Body of pancreas (tissue), 4 donors: ENCODE measurements at regions not wholly inside any gene's neighbourhood (a gene's known extent, or its start where the extent isn't known, plus 50 kb on each side); places are given as distances from the start of the nearest gene placed in this dataset.

ENCODE experiments used
- ATAC-seq: fragments of 150-250 bp; one replicate; pipeline ENCODE4 v1.9.1; 2016
- DNase-seq, 4 donors: peaks; one replicate each; pipeline ENCODE4 v3.0.0-alpha.2; 2019
- H3K27ac ChIP-seq, 4 donors: fragments of 200-600 bp; sonication (generic); 1 replicate in 3 of 4; 2 replicates in 1 of 4; pipeline versions ENCODE4 v1.5.1 to v1.6.1; 2016 to 2019; ENCODE audit warnings: mild to moderate bottlenecking in 1 of 4, mixed read lengths in 1 of 4, moderate library complexity in 1 of 4
- H3K27me3 ChIP-seq, 2 donors: fragments of 200-600 bp; sonication (generic); one replicate each; pipeline ENCODE4 v1.6.0; 2016; ENCODE audit warnings: mild to moderate bottlenecking in 1 of 2
- H3K36me3 ChIP-seq, 2 donors: fragments of 200-600 bp; sonication (generic); replicated peaks in 1 of 2; 2 replicates each; pipeline ENCODE4 v1.5.1; 2016; ENCODE audit warnings: low read depth in 2 of 2; ENCODE audit not compliant: insufficient read depth in 1 of 2
- H3K4me1 ChIP-seq: fragments of 200-600 bp; sonication (generic); one replicate; pipeline ENCODE4 v1.6.0; 2016
- H3K4me3 ChIP-seq, 2 donors: fragments of 200-600 bp; sonication (generic); 1 replicate in 1 of 2; 2 replicates in 1 of 2; pipeline ENCODE4 v1.5.1; 2016 to 2019
- H3K9me3 ChIP-seq, 3 donors: fragments of 200-600 bp; sonication (generic); 1 replicate in 2 of 3; 2 replicates in 1 of 3; pipeline ENCODE4 v1.5.1; 2016
- CTCF ChIP-seq, 7 experiments: fragments of 450-650 bp in 4 of 7; fragments of 200-600 bp in 3 of 7; sonication (generic) in 3 of 7; IDR thresholded peaks; one replicate each; pipeline ENCODE4 v1.5.1; 2016 to 2019; ENCODE audit warnings: antibody characterized with exemption in 7 of 7
- POLR2A ChIP-seq, 3 donors: fragments of 450-650 bp; IDR thresholded peaks; one replicate each; pipeline ENCODE4 v1.6.1; 2016; ENCODE audit warnings: antibody characterized with exemption in 3 of 3, mild to moderate bottlenecking in 2 of 3
- WGBS, 2 donors: methylation state at CpG; one replicate each; pipeline ENCODE4 v1.1.5; 2017; 5-methylcytosine and 5-hydroxymethylcytosine counted together
- intact Hi-C: fragments of 100-400 bp; cut with DNase I; formaldehyde crosslinking; loops from one replicate; pipeline ENCODE4 v1.15.1; 2023

- Histone ChIP-seq H3K36me3 (no peaks in the 10 kb centered on the region), H3K4me3 (no peak overlapping the region), H3K27me3 (no peaks in the 10 kb centered on the region), H3K27ac (no peak overlapping the region), H3K4me1 (no peaks in the 10 kb centered on the region), H3K9me3 (no peaks in the 10 kb centered on the region)
- intact Hi-C loops: no loop called here
- ATAC-seq (no peak), DNase-seq (no peak)
- 60 to 76% methylated on average over 1 of the region's 1 CpG for WGBS, 2 donors
- TF ChIP-seq POLR2A (IDR thresholded peaks at IDR 0.05): no peak
- TF ChIP-seq CTCF (IDR thresholded peaks at IDR 0.05): no peak
These were observed 138.3 kb downstream of the ANXA2 start for GRCh38 chr15:60259469-60259868.

DNA sequence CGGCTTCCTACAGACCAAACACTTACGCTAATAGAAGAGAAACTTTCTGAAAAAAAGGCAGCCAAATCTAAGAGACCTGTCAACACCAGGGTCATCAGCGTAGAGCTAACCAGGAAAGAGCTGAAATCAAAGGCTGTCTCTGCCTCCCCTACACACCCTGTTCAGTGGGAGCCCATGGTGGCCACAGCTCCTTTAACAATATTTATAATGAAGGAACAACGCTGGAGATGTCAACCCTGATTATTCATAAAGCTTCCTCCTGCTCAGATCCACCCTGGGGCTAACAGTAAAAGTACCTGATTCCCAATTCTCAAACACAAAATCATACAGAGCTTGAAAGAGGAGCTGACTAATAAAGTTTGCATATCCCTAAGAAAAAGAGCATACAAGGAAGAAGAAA is 133.7 kb downstream of the ANXA2 start:
- Histone ChIP-seq H3K4me1 (no peaks in the 10 kb centered on the region), H3K27ac (no peak overlapping the region), H3K36me3 (no peaks in the 10 kb centered on the region), H3K9me3 (no peaks in the 10 kb centered on the region), H3K27me3 (no peaks in the 10 kb centered on the region), H3K4me3 (no peak overlapping the region)
- TF ChIP-seq CTCF (IDR thresholded peaks at IDR 0.05) (no peak), POLR2A (IDR thresholded peaks at IDR 0.05) (no peak)
- ATAC-seq (no peak), DNase-seq (no peak)
- 54 to 61% methylated on average over 4 of the region's 4 CpGs for WGBS, 2 donors
- intact Hi-C loops: no loop called here

DNA sequence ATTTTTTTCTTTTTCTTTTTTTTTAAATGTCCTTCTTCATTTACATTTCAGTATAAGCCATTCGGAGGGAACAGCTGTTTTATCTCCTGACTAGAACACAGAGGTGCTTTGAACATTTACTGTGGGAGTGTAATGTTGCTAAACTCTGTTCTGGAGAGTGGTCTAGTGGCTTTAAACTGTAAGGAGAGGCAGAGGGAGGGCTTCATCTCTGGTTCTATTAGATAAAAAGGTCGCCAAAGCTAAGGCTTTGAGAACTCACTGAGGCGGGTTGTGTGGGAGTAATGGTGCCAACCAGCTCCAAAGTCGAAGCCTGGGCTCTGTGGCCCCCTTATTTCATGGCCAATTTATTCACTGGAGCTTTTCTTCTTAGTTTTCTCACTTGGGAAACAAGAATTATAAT is 133.2 kb downstream of the ANXA2 start:
- no peaks in the 10 kb centered on the region for H3K36me3 ChIP-seq
- H3K4me1 ChIP-seq: no peaks in the 10 kb centered on the region
- H3K27ac ChIP-seq: no peak overlapping the region
- H3K9me3 ChIP-seq: no peaks in the 10 kb centered on the region
- DNase-seq (no peak), ATAC-seq (no peak)
- WGBS, 2 donors: 61 to 66% methylated on average over 4 of the region's 4 CpGs
- H3K27me3 ChIP-seq: no peaks in the 10 kb centered on the region
- intact Hi-C loops: no loop called here
- TF ChIP-seq POLR2A (IDR thresholded peaks at IDR 0.05): no peak
- TF ChIP-seq CTCF (IDR thresholded peaks at IDR 0.05): no peak
- no peak overlapping the region for H3K4me3 ChIP-seq

- DNase-seq (no peak), ATAC-seq (no peak)
- Histone ChIP-seq H3K27ac (no peak overlapping the region), H3K4me1 (no peaks in the 10 kb centered on the region), H3K36me3 (no peaks in the 10 kb centered on the region), H3K4me3 (no peak overlapping the region), H3K9me3 (no peaks in the 10 kb centered on the region), H3K27me3 (no peaks in the 10 kb centered on the region)
- no peak for TF ChIP-seq POLR2A (IDR thresholded peaks at IDR 0.05)
- no peak for TF ChIP-seq CTCF (IDR thresholded peaks at IDR 0.05)
- intact Hi-C loops: no loop called here
These were observed 132.7 kb downstream of the ANXA2 start for GRCh38 chr15:60265057-60265456.

DNA sequence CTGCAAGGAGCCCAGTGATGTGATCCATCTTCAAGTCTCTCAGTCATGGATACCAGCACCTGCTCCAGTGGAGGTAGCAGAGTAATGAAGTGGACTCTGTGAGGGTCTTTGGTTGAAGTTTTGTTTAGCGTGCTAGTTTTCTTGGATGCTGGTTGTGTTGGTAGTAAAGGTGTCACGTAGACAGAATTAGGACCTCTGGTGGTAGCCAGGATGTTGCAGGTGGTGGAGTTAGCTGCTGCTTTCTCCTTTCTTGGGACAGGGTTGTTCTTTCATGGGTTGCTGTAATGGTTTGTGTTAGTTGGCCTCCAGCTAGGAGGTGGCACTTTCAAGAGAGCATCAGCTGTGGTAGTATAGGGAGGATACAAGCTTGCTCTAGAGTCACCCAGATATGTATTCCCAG is 125.2 kb downstream of the ANXA2 start:
- no peak overlapping the region for H3K4me3 ChIP-seq
- H3K4me1 ChIP-seq: no peaks in the 10 kb centered on the region
- no peak for TF ChIP-seq POLR2A (IDR thresholded peaks at IDR 0.05)
- no peak for TF ChIP-seq CTCF (IDR thresholded peaks at IDR 0.05)
- 68 to 70% methylated on average over 2 of the region's 2 CpGs for WGBS, 2 donors
- no peaks in the 10 kb centered on the region for H3K36me3 ChIP-seq
- DNase-seq (no peak), ATAC-seq (no peak)
- H3K9me3 ChIP-seq: no peaks in the 10 kb centered on the region
- H3K27me3 ChIP-seq: no peaks in the 10 kb centered on the region
- H3K27ac ChIP-seq: no peak overlapping the region
- intact Hi-C loops: no loop called here
